Choroid plexus epithelial cell (primary cell): ENCODE measurements at regions not wholly inside any gene's neighbourhood (a gene's known extent, or its start where the extent isn't known, plus 50 kb on each side); places are given as distances from the start of the nearest gene placed in this dataset.
A peak's percentile ranks its signal among the peaks of the same experiment; 100 is the strongest.

ENCODE experiments used
- DNase-seq: peaks from one replicate; pipeline ENCODE4 v3.0.0-alpha.2; 2010; ENCODE audit warnings: low read depth
- H3K4me3 ChIP-seq: 2 replicates; pipeline ENCODE4 v1.5.1; 2011; ENCODE audit warnings: low read depth, mild to moderate bottlenecking, control low read depth, low read length, moderate library complexity
- CTCF ChIP-seq: conservative IDR thresholded peaks from 2 replicates; pipeline ENCODE4 v1.5.1; 2011; ENCODE audit warnings: low read depth, mild to moderate bottlenecking, control low read depth, inconsistent platforms, low read length, moderate library complexity

- no peak for TF ChIP-seq CTCF
- DNase-seq = no peak
- H3K4me3 ChIP-seq = no peak overlapping the region
Measured at GRCh38 chr4:181525634-181526033, 717.6 kb upstream of the TENM3 start.

- DNase-seq = peak; percentile 81
- no peak overlapping the region for H3K4me3 ChIP-seq
- TF ChIP-seq CTCF = peak; percentile 100
Measured at GRCh38 chr4:181528570-181529184, 714.5 kb upstream of the TENM3 start.

GRCh38 chr4:181529537-181529936, 713.7 kb upstream of the TENM3 start:
- TF ChIP-seq CTCF = no peak
- H3K4me3 ChIP-seq = no peak overlapping the region
- no peak for DNase-seq

GRCh38 chr4:181536196-181536746, 706.9 kb upstream of the TENM3 start:
- no peak overlapping the region for H3K4me3 ChIP-seq
- no peak for DNase-seq
- no peak for TF ChIP-seq CTCF

- TF ChIP-seq CTCF = no peak
- no peak overlapping the region for H3K4me3 ChIP-seq
- DNase-seq = no peak
Measured at GRCh38 chr4:181536811-181537434, 706.3 kb upstream of the TENM3 start.

GRCh38 chr4:181538431-181538830, 704.8 kb upstream of the TENM3 start:
- TF ChIP-seq CTCF = no peak
- no peak overlapping the region for H3K4me3 ChIP-seq
- no peak for DNase-seq

- no peak overlapping the region for H3K4me3 ChIP-seq
- DNase-seq = peak; percentile 54
Measured at GRCh38 chr4:181541396-181541795, 701.8 kb upstream of the TENM3 start.

More at GRCh38 chr4:181541396-181541795, 701.8 kb upstream of the TENM3 start:
- no peak for TF ChIP-seq CTCF
